HEK293T (cell line): ENCODE measurements at regions not wholly inside any gene's neighbourhood (a gene's known extent, or its start where the extent isn't known, plus 50 kb on each side); places are given as distances from the start of the nearest gene placed in this dataset.

Experiments used
- ARNT ChIP-seq: fragments of 450-650 bp; IDR thresholded peaks from 2 replicates; pipeline ENCODE4 v1.6.1; 2017; ENCODE audit warnings: mild to moderate bottlenecking
- BHLHE40 ChIP-seq: fragments of 450-650 bp; IDR thresholded peaks from 2 replicates; pipeline ENCODE4 v1.6.1; 2016; ENCODE audit warnings: mild to moderate bottlenecking, moderate library complexity, borderline replicate concordance
- ELF4 ChIP-seq: fragments of 450-650 bp; IDR thresholded peaks from 2 replicates; pipeline ENCODE4 v1.6.1; 2017; ENCODE audit warnings: antibody characterized with exemption
- FOXK2 ChIP-seq: fragments of 450-650 bp; IDR thresholded peaks from 2 replicates; pipeline ENCODE4 v1.6.1; 2016; ENCODE audit warnings: mild to moderate bottlenecking
- FOXM1 ChIP-seq: fragments of 450-650 bp; IDR thresholded peaks from 2 replicates; pipeline ENCODE4 v1.6.1; 2017; ENCODE audit warnings: mild to moderate bottlenecking, borderline replicate concordance
- L3MBTL2 ChIP-seq: fragments of 450-650 bp; conservative IDR thresholded peaks from 2 replicates; pipeline ENCODE4 v1.6.1; 2016; ENCODE audit warnings: mild to moderate bottlenecking
- LEF1 ChIP-seq: fragments of 450-650 bp; IDR thresholded peaks from 2 replicates; pipeline ENCODE4 v1.6.1; 2017; ENCODE audit warnings: mild to moderate bottlenecking, borderline replicate concordance
- NFRKB ChIP-seq: fragments of 450-650 bp; IDR thresholded peaks from 2 replicates; pipeline ENCODE4 v1.6.1; 2016; ENCODE audit warnings: mild to moderate bottlenecking, moderate library complexity
- SP1 ChIP-seq: fragments of 450-650 bp; IDR thresholded peaks from 2 replicates; pipeline ENCODE4 v1.6.1; 2017
- SUZ12 ChIP-seq: fragments of 450-650 bp; IDR thresholded peaks from 2 replicates; pipeline ENCODE4 v1.6.1; 2016; ENCODE audit warnings: mild to moderate bottlenecking
- TARDBP ChIP-seq: fragments of 450-650 bp; IDR thresholded peaks from 2 replicates; pipeline ENCODE4 v1.6.1; 2016

DNA sequence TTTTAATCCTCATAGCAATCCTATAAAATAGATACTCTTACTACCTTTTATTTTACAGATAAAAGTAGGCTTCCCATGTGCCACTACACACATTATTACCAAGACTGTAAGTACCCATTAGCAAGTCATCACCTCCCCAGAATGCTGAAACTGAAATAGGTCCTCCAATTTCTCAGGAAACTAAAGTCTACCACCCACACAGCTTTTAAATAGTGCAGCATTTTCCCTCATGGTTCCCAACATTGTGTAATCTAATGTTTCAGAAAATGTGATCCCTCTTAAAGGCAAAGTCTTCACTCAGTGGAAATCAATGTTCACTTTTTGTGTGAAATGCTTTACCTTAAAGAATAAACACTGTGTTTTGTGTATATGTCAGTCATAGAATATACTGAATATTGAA lies 356.5 kb downstream of the GPATCH2 start:
- TF ChIP-seq ELF4: no peak
- no peak for TF ChIP-seq SUZ12
- TF ChIP-seq TARDBP: no peak
- no peak for TF ChIP-seq FOXK2
- no peak for TF ChIP-seq NFRKB
- TF ChIP-seq ARNT: no peak
- TF ChIP-seq LEF1: no peak
- no peak for TF ChIP-seq L3MBTL2
- no peak for TF ChIP-seq FOXM1
- no peak for TF ChIP-seq BHLHE40
- TF ChIP-seq SP1: no peak
